GM19023 (cell line): ENCODE measurements at regions not wholly inside any gene's neighbourhood (a gene's known extent, or its start where the extent isn't known, plus 50 kb on each side); places are given as distances from the start of the nearest gene placed in this dataset.

Source experiments
- ATAC-seq: cut with Tn5 transposase; IDR thresholded peaks from one replicate; pipeline ENCODE4 v1.9.1; 2021; ENCODE audit warnings: mild to moderate bottlenecking, moderate library complexity; ENCODE audit not compliant: unreplicated experiment

- no peak for ATAC-seq
Measured at GRCh38 chr1:69492286-69492685, 75.4 kb upstream of the LRRC7 start.

- ATAC-seq = no peak
Measured at GRCh38 chr1:69494221-69494620, 73.5 kb upstream of the LRRC7 start.

GRCh38 chr1:69497441-69498221 is 70.1 kb upstream of the LRRC7 start:
- no peak for ATAC-seq

GRCh38 chr1:69498711-69499110 is 69.0 kb upstream of the LRRC7 start:
- no peak for ATAC-seq

GRCh38 chr1:69499203-69499803 is 68.4 kb upstream of the LRRC7 start:
- no peak for ATAC-seq

DNA sequence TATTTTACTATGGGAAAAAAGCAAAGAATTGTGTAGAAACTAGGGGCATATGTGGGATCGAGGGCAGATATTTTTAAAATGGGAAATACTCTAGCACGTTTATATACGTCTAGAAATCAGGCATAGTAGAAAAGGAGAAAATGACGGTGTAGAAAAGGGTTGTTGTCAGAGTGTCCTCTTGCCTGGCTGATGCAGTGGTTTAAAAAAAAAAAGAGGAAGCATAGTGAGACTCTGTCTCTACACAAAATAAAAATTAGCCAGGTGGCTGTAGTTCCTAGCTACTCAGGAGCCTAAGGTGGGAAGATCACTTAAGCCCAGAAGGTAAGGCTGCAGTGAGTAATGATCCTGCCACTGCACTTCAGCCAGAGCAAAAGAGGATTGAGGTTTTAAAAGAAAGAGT is 64.7 kb upstream of the LRRC7 start:
- no peak for ATAC-seq

GRCh38 chr1:69504730-69505252 is 62.9 kb upstream of the LRRC7 start:
- ATAC-seq = no peak

DNA sequence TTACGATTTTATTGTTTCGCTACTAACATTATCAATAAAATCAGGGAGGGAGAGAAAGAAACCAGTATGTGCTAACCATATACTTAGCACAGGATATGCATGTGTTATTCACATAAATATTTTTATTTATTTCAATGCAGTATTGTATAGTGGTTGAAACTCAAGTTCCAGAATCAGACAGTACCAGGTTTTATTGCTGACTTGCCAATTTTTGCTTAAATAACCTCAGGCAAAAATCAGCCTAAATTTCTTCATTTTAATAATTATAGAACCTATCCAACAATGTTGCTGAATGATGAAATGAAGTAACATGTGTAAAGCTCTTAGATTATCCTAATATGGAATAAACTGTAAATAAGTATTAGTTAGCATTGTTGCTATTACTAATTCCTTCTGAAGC is 61.4 kb upstream of the LRRC7 start:
- no peak for ATAC-seq

- ATAC-seq = no peak
Measured at GRCh38 chr1:69506721-69507120, 61.0 kb upstream of the LRRC7 start.

GRCh38 chr1:69510026-69510425 is 57.7 kb upstream of the LRRC7 start:
- ATAC-seq = no peak

DNA sequence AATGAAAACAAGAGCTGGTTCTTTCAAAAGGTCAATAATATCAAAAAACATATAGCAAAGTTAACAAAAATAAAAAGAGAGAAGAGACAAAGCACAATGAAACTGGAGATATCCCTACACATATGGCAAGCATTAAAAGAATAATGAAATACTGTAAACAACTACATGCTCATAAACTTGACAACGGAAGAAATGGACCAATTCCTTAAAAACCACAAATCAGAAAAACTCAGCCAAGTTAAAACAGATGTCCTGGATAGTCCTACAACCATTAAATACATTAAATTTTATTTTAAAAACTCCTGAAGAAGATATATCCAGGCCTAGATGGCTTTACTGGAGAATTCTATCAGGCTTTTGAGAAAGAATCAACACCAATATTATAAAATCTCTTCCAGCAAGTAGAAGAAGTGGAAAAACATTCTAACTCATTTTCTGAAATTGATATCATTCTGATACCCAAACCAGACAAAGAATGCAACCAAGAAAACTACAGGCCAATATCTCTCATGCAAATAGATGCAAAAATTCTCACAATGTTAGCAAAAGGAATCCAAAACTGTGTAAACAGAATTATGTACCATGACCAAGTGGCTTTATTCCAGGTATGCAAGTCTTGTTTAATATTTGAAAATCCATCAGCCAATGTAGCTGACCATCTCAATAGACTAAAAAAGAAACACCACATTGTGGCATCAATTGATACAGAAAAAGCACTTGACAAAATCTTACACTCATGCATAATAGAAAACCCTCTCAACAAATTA is 56.1 kb upstream of the LRRC7 start:
- ATAC-seq = no peak

GRCh38 chr1:69513601-69514000 is 54.1 kb upstream of the LRRC7 start:
- ATAC-seq = no peak
